Neural cell (in vitro differentiated cells): ENCODE measurements at regions not wholly inside any gene's neighbourhood (a gene's known extent, or its start where the extent isn't known, plus 50 kb on each side); places are given as distances from the start of the nearest gene placed in this dataset.

ENCODE experiments used
- H2AFZ ChIP-seq: fragments of 200-600, 300-800 bp; sonication (generic), shearing (Covaris generic); 2 replicates; pipeline ENCODE4 v1.6.0; 2014; ENCODE audit warnings: low read depth, mild to moderate bottlenecking, antibody characterized with exemption, low read length, moderate library complexity
- H3F3A ChIP-seq: fragments of 200-600 bp; shearing (Covaris generic); 2 replicates; pipeline ENCODE4 v1.6.1; 2016; ENCODE audit warnings: mild to moderate bottlenecking, moderate library complexity, mixed read lengths, antibody characterized with exemption, low read length; ENCODE audit not compliant: insufficient read depth, poor library complexity, severe bottlenecking
- H3K27ac ChIP-seq: fragments of 200-600, 300-800 bp; sonication (generic), shearing (Covaris generic); 2 replicates; pipeline ENCODE4 v1.5.1; 2014; ENCODE audit warnings: mild to moderate bottlenecking, low read length, moderate library complexity
- H3K27me3 ChIP-seq: fragments of 300-800, 200-600 bp; sonication (generic), shearing (Covaris generic); 2 replicates; pipeline ENCODE4 v1.6.0; 2014; ENCODE audit warnings: mild to moderate bottlenecking, low read depth, low read length, moderate library complexity; ENCODE audit not compliant: insufficient read depth
- H3K36me3 ChIP-seq: fragments of 300-800, 200-600 bp; sonication (generic), shearing (Covaris generic); 2 replicates; pipeline ENCODE4 v1.5.1; 2014; ENCODE audit warnings: mild to moderate bottlenecking, antibody characterized with exemption, low read length, moderate library complexity; ENCODE audit not compliant: insufficient read depth
- H3K4me2 ChIP-seq: fragments of 300-800, 200-600 bp; sonication (generic), shearing (Covaris generic); 2 replicates; pipeline ENCODE4 v1.6.0; 2014; ENCODE audit warnings: mild to moderate bottlenecking, low read length
- H3K4me3 ChIP-seq: fragments of 300-800, 200-600 bp; sonication (generic), shearing (Covaris generic); 2 replicates; pipeline ENCODE4 v1.5.1; 2014; ENCODE audit warnings: mild to moderate bottlenecking, low read length, moderate library complexity
- H3K79me2 ChIP-seq: fragments of 200-600 bp; shearing (Covaris generic); replicated peaks from 2 replicates; pipeline ENCODE4 v1.6.0; 2014; ENCODE audit warnings: mild to moderate bottlenecking, low read length, moderate library complexity; ENCODE audit not compliant: insufficient read depth
- H3K9ac ChIP-seq: fragments of 300-800, 200-600 bp; sonication (generic), shearing (Covaris generic); 2 replicates; pipeline ENCODE4 v1.6.1; 2016; ENCODE audit warnings: mild to moderate bottlenecking, low read length, mixed read lengths
- H3K9me2 ChIP-seq: fragments of 200-600 bp; shearing (Covaris generic); 2 replicates; pipeline ENCODE4 v1.6.1; 2016; ENCODE audit warnings: mild to moderate bottlenecking, low read length, mixed read lengths; ENCODE audit not compliant: insufficient read depth
- H3K9me3 ChIP-seq: fragments of 200-600, 300-800 bp; sonication (generic), shearing (Covaris generic); 2 replicates; pipeline ENCODE4 v1.6.1; 2016; ENCODE audit warnings: mild to moderate bottlenecking, mixed run types, low read length, moderate library complexity, mixed read lengths
- H4K20me1 ChIP-seq: fragments of 200-600 bp; shearing (Covaris generic); 2 replicates; pipeline ENCODE4 v1.6.1; 2016; ENCODE audit warnings: mild to moderate bottlenecking, mixed run types; ENCODE audit not compliant: insufficient read depth
- CTCF ChIP-seq: fragments of 450-650 bp; IDR thresholded peaks from 2 replicates; pipeline ENCODE4 v1.5.1; 2014; ENCODE audit warnings: antibody characterized with exemption, mild to moderate bottlenecking, moderate library complexity; ENCODE audit not compliant: poor library complexity, severe bottlenecking
- EP300 ChIP-seq: fragments of 450-650 bp; conservative IDR thresholded peaks from 2 replicates; pipeline ENCODE4 v1.6.1; 2014; ENCODE audit warnings: antibody characterized with exemption, mild to moderate bottlenecking, moderate library complexity; ENCODE audit not compliant: poor library complexity, severe bottlenecking
- EZH2 ChIP-seq: fragments of 200-600, 300-800 bp; shearing (Covaris generic), sonication (generic); IDR thresholded peaks from 2 replicates; pipeline ENCODE4 v1.6.1; 2014; ENCODE audit warnings: antibody characterized with exemption, low read length, borderline replicate concordance, mild to moderate bottlenecking; ENCODE audit not compliant: insufficient read depth, poor library complexity, severe bottlenecking
- MXI1 ChIP-seq: fragments of 450-650 bp; conservative IDR thresholded peaks from 2 replicates; pipeline ENCODE4 v1.6.1; 2014; ENCODE audit warnings: antibody characterized with exemption, mild to moderate bottlenecking; ENCODE audit not compliant: poor library complexity, severe bottlenecking
- POLR2AphosphoS5 ChIP-seq: IDR thresholded peaks from 2 replicates; pipeline ENCODE4 v1.6.1; 2012
- RAD21 ChIP-seq: fragments of 450-650 bp; conservative IDR thresholded peaks from 2 replicates; pipeline ENCODE4 v1.6.1; 2014; ENCODE audit warnings: antibody characterized with exemption, mild to moderate bottlenecking, moderate library complexity
- REST ChIP-seq: IDR thresholded peaks from 2 replicates; pipeline ENCODE4 v1.6.1; 2012; ENCODE audit warnings: borderline replicate concordance
- SMC3 ChIP-seq: fragments of 450-650 bp; conservative IDR thresholded peaks from 2 replicates; pipeline ENCODE4 v1.6.1; 2014; ENCODE audit warnings: antibody characterized with exemption, mild to moderate bottlenecking, moderate library complexity; ENCODE audit not compliant: poor library complexity
- TAF1 ChIP-seq: IDR thresholded peaks from 2 replicates; pipeline ENCODE4 v1.6.1; 2012; ENCODE audit warnings: low read depth

- Histone ChIP-seq H3K4me2 (no peak overlapping the region), H3K79me2 (no peaks in the 10 kb centered on the region), H3K9me3 (no peaks in the 10 kb centered on the region), H3K27me3 (no peaks in the 10 kb centered on the region), H3K9ac (no peak overlapping the region), H3K27ac (no peak overlapping the region), H3K4me3 (no peak overlapping the region), H3F3A (no peaks in the 10 kb centered on the region), H4K20me1 (no peaks in the 10 kb centered on the region), H2AFZ (no peak overlapping the region), H3K36me3 (no peaks in the 10 kb centered on the region), H3K9me2 (no peaks in the 10 kb centered on the region)
- TF ChIP-seq RAD21 (no peak), TAF1 (no peak), EP300 (no peak), SMC3 (no peak), EZH2 (no peak), MXI1 (no peak), POLR2AphosphoS5 (no peak), CTCF (no peak), REST (no peak)
Measured at GRCh38 chr10:8428654-8429053, 374.2 kb downstream of the GATA3 start.

- no peak overlapping the region for H3K4me3 ChIP-seq
- H3K9ac ChIP-seq, result no peak overlapping the region
- no peak overlapping the region for H3K4me2 ChIP-seq
- no peak for TF ChIP-seq EZH2
- TF ChIP-seq POLR2AphosphoS5, result no peak
- TF ChIP-seq EP300, result no peak
- no peak for TF ChIP-seq SMC3
- no peak for TF ChIP-seq TAF1
- no peak for TF ChIP-seq RAD21
- TF ChIP-seq REST, result no peak
- no peak for TF ChIP-seq MXI1
- no peak for TF ChIP-seq CTCF
- no peaks in the 10 kb centered on the region for H3K9me3 ChIP-seq
- H3F3A ChIP-seq, result no peaks in the 10 kb centered on the region
- H3K9me2 ChIP-seq, result no peaks in the 10 kb centered on the region
- H3K27ac ChIP-seq, result no peak overlapping the region
- no peaks in the 10 kb centered on the region for H3K27me3 ChIP-seq
- no peaks in the 10 kb centered on the region for H3K36me3 ChIP-seq
- no peaks in the 10 kb centered on the region for H4K20me1 ChIP-seq
- H3K79me2 ChIP-seq, result no peaks in the 10 kb centered on the region
- no peak overlapping the region for H2AFZ ChIP-seq
Measured at GRCh38 chr10:8430321-8430720, 375.8 kb downstream of the GATA3 start.
